GM21737 (cell line): ENCODE measurements at regions not wholly inside any gene's neighbourhood (a gene's known extent, or its start where the extent isn't known, plus 50 kb on each side); places are given as distances from the start of the nearest gene placed in this dataset.
"Not testable (repeated sequence)": the region's sequence is repeated elsewhere in the genome, so short reads cannot be mapped to it uniquely, and the experiment has no call there.

Experiments used
- ATAC-seq: cut with Tn5 transposase; IDR thresholded peaks from one replicate; pipeline ENCODE4 v1.9.1; 2021; ENCODE audit warnings: mild to moderate bottlenecking, moderate library complexity; ENCODE audit not compliant: unreplicated experiment

DNA sequence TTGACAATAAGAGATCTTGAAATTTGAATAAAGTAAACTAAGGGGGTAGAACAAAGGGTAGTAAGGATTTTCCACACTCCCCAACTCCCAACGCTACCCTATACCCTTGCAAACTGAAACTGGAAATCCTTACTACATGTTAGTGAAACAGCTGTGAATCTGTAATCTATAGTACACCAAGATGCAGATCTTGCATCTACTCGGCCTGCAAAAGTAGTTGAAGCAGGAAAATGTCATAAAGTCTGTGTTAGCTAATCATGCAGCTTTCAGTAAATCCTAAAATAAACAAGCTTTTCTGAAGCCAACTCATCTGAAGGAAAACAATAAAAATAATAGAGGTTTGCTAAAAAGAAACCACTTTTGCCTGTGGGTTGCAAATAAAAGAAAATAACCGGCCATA, 1242.0 kb upstream of the ACO1 start:
- no peak for ATAC-seq

DNA sequence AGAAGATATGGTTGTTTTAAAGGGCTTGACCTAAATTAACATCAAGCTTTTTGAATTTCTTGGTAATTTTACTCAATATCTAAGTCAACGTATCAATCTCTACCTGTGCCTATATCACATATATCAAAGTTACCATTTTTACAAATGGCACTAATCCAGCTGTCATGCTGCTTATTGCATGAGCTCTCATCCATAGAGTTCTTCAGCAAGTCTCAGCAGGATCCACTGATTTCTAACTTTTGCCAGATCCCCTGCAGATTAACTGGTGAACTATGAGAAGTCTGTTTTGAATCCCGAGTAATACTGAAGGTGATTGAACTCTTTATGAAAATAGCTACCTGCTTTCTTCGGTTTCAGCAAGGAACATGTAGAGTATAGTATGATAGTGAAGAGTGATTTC, 1239.8 kb upstream of the ACO1 start:
- ATAC-seq: no peak

- peak; percentile 88 for ATAC-seq
Observed at GRCh38 chr9:31146485-31147166, 1237.8 kb upstream of the ACO1 start.

DNA sequence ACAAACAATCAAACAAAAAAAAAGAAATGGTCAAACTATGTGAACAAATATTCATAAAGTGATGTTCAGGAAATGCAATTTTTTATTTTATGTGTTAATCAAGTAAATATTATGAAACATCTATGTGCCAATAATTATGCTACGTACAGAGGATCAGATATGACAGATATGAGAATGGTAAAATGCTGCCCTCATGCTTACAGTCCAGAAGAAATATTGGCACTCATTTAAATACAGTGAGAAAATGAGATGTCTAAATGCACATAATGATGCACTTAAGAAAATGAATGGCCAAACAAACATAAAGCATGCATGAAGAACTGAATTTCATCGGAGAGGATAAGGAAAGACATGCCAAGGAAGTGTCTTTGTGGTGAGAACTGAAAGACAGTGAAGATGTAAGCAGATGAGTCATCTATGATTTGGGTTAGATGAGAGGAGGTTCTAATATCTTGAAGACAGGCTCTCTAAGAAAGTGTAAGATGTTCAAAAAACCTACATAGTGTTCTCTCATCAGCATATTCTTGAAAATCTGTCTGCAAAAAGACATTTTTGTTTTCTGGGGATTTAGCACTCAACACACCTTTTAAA, 1231.1 kb upstream of the ACO1 start:
- ATAC-seq: no peak

- ATAC-seq: no peak
Observed at GRCh38 chr9:31166516-31166915, 1217.9 kb upstream of the ACO1 start.

GRCh38 chr9:31168161-31168560, 1216.3 kb upstream of the ACO1 start:
- no peak for ATAC-seq

DNA sequence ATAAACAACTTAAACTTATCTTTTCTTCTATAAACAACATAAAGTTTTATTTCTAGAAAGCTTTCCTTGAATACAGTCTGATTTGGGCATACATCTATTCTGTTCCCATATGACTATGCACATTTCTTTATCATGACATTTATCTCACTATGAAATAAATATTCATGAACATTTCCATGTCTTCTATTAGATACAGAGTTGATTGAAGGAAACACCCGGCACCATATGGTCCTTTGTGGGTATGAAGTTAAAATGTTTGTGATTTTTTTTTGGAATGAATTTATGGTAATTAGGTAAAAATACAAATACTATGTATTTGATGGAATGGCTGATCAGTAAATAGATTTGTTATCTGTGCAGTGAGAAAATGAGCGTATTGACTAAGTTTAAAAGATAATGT, 1209.8 kb upstream of the ACO1 start:
- no peak for ATAC-seq

DNA sequence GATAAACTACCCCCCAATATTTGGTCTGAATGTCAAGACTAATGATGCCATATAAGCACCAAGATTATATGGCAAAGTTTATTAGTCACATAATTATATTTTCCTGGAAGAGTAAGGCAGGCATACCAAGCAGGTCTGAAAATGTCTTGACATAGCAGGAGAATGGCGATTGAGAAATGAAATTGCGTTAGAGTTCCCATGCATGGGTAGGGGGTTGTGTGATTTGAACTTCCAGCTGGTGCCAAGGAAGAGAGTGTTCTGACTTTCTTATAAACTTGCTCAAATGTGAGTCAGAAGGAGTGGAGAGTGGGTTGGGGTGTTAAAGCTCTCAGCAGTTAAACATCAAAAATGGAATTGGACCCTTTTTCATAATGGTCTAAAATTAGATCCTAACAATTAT, 1200.6 kb upstream of the ACO1 start:
- ATAC-seq: no peak

- ATAC-seq: no peak
Observed at GRCh38 chr9:31185831-31186230, 1198.6 kb upstream of the ACO1 start.

GRCh38 chr9:31188496-31188895, 1195.9 kb upstream of the ACO1 start:
- no peak for ATAC-seq

DNA sequence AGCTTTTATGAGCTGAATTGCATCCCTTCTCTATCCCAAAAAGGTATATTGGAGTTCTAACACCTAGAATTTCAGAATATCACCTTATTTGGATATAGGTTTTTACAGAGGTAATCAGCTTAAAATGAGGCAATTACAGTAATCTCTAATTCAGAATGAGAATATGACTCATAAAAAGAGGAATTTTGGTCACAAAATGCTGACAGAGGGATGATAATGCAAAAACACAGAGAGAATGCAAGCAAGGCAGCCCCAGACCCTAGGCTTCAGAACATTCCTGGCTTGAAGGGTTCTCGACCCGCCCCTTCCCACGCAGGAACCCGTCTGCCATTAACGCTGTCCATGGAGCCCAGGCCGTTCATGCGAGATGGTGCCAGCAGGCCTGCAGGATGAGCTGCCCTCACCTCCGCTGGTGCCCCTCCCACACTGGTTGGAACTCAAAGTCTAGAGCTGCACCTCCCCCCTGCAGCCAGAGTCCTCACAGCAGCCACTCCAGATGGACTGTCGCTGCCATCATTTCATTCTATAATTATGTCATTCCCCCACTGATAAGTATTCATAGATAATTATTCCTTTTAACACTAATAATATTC, 1173.4 kb upstream of the ACO1 start:
- no peak for ATAC-seq

- not testable (repeated sequence) for ATAC-seq
Observed at GRCh38 chr9:31229976-31230375, 1154.5 kb upstream of the ACO1 start.

- no peak for ATAC-seq
Observed at GRCh38 chr9:31232485-31232884, 1152.0 kb upstream of the ACO1 start.

DNA sequence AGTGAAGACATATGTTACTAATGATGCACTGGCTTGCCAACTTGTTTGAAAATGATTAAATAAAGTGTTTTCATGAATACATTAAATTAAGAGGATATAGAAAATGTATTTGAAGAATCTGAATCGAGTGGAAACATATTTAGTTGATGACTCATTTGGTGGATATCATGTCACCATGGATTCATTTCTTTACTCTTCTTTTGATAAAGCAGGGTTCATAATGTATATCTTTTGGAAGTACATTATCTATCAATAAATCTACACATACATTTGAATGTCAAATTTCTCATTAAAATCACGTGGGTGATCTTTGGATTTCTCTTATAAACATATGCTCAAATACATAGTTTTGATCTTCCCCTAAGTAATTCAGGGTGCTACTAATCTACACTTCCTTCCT, 1148.1 kb upstream of the ACO1 start:
- no peak for ATAC-seq

DNA sequence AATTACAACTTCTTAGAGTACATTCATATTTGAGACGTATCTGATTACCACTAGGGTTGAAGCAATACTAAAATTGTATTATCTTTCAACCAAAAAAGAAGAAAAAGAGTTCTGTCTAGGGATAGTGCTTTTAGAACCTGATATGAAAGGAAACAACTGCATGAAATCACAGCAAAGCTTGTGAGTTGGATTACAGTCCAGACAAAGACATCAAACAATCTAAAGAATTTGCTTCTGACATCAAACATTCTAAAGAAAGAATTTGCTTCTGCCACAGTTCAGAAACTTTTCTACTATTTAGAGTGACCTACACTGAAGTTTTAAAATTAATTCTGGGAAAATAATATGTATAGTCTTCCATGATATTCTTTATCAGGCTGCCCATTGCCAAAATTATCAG, 1141.1 kb upstream of the ACO1 start:
- ATAC-seq: no peak

DNA sequence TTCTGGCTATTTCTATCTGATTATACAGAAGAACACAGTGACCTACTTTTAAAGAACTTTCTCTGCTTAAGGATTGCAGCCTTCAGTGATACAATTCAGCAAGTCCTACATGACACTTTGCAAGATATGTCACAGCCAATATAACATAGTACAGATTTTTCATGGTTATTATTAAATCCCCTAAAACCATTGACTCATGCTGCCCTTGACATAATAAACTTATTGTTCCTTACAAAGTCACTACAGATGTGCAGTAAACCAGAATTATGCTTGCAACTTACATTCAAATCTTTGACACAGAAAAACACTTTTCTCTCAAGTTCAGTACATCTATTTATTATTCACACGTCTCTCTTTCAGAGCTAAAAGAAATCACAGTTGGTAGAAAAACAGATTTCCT, 1136.3 kb upstream of the ACO1 start:
- ATAC-seq: no peak

GRCh38 chr9:31251386-31251785, 1133.1 kb upstream of the ACO1 start:
- no peak for ATAC-seq

DNA sequence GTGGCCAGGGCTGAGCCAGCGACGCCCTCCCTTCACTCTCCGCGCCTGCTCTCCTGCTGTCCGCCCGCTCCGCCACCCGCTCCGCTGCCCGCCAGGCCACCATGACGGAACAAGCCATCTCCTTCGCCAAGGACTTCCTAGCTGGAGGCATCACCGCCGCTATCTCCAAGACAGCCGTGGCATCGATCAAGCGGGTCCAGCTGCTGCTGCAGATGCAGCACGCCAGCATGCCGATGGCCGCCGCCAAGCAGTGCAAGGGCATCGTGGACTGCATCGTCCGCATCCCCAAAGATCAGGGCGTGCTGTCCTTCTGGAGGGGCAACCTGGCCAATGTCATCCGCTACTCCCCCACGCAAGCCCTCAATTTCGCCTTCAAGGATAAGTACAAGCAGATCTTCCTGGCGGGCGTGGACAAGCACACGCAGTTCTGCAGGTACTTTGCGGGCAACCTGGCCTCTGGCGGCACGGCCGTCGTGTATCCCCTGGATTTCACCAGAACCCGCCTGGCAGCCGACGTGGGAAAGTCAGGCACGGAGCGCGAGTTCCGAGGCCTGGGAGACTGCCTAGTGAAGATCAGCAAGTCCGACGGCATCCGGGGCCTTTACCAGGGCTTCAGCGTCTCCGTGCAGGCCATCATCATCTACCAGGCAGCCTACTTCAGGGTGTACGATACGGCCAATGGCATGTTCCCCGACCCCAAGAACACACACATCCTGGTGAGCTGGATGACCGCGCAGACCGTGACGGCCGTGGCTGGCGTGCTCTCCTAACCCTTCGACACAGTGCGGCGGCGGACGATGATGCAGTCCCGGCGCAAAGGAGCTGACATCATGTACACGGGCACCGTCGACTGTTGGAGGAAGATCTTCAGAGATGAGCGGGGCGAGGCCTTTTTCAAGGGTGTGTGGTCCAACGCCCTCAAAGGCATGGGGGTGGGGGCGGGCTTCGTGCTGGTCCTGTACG, 1130.4 kb upstream of the ACO1 start:
- no peak for ATAC-seq

DNA sequence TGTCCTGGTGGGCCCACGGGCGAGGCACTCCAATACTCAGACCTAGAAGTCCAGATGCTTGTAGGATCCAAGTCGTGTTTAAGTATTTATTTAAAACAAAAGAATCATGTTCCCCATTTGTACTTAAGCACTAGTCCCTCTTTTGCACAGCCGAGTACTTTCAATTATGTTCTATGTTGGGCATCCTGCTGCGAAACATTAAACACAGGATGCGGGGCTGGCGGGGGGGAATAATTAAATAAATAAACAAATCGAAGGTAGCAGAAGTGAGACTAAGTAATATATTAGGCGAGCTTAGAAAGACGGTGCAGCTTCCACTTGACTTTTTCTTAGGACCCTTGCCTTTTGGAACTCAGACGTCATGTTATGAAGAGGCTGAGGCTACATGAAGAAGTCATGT, 1129.2 kb upstream of the ACO1 start:
- ATAC-seq: no peak

GRCh38 chr9:31259824-31260223, 1124.6 kb upstream of the ACO1 start:
- no peak for ATAC-seq

GRCh38 chr9:31272456-31273295, 1111.8 kb upstream of the ACO1 start:
- ATAC-seq: no peak
